Muscle of back (tissue), 3 donors: ENCODE measurements at regions not wholly inside any gene's neighbourhood (a gene's known extent, or its start where the extent isn't known, plus 50 kb on each side); places are given as distances from the start of the nearest gene placed in this dataset.
A peak's percentile ranks its signal among the peaks of the same experiment; 100 is the strongest.

Experiments used
- DNase-seq, 3 donors: peaks; one replicate each; pipeline versions ENCODE4 v3.0.0 to v3.0.0-alpha.2; 2013

DNA sequence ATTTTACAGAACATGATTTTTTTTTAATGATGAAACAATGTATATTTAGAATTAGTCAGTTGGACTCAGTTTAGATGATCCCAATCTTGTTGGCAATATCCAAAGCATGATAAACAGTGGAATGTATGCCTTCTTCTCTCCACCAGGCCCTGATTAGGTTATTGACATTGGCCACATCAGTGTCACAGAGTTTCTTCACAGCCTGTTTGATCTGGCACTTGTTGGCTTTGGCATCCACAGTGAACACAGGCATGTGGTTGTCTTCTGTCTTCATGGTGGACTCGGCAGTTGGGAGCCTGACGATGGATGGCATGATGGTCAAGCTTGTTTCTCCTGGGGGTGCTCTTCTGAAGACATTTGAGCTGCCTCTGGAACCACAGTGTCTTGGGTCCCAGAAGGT lies 317.5 kb downstream of the PMP22 start:
- no peak for DNase-seq

- DNase-seq, result no peak
Measured at GRCh38 chr17:14946481-14946880, 318.6 kb downstream of the PMP22 start.

DNA sequence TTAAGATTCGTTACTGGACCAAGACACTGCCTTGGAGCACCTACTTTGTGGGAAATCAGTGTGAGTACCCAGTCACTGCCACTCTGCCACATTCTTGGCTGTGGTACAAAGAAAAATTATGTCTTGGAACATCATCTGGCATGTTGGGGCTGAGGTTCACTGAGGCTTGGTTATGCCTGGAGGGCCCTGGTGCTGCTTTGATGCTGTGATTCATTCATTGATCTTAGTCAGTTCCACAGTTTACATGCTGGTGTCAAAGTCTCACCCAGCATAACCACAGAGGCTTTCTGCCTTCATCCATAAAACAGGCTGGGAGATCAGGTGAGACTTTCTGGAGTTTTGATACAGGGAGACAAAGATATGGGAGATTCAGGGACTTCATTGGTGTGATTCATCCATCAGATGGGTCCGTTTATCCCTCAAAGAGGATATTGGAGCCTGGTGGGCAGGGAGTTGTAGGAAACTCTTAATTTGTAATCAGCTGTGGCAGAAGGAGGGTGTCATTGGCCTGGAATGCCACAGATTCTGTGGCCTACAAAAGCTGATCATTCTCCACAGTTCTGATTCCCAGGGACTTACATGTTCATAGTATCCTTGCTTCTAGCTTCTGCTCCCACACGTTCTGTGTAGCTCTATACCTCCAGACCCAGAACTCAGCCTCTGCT lies 322.5 kb downstream of the PMP22 start:
- peak in 1 of 3 donors; percentile 7 for DNase-seq

DNA sequence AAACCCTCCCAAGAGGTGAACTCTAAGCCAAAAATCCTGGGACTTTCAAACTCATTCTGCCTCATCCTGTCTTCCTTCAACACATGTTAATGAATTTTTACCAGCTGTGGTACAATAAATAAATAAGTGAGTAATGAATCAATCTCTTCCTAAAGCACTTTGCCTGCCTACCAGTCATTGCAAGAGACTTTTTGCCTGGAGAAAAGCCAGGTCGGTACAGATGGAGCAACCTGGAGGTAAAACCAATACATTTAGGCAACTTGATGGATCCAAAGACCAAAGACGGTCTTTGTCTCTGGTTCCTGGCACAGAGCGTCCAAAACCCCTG lies 324.2 kb downstream of the PMP22 start:
- peak in 1 of 3 donors; percentile 10 for DNase-seq

DNA sequence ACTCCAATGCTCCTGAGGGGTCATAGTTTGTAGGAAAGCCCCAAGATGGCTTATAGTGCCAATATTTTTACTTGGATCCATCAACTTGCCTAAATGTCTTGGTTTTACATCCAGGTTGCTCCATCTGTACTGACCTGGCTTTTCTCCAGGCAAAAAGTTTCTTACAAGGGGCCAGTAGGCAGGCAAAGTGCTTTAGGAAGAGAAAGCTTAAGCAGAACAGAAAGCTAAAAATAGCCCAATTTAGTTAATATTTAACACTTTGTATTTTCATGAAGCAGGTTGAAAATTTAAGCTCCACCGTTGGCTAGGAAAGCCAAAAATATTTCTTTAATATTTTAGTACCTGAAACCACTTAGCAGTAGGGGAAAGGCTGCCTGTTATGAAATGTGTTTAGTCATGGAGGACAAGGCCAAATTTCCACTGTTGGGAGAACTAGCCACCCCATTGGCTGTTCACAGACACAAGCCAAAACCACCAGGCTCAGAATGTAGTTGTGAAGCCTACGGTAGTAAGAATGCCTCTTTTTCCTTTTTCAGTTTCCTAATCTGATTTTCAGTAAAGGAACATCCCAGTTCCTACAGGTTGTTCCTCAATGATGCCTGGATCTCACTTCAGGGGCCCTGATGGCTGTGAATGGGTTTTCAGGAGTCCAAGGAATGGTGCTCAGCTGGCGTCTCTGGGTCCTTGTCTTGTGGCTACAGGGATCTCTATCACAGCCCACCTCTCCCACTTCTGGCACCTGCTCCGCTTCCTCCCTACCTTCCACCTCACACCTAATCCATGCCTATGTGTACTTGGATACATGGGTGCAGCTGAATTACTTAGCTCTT lies 324.8 kb downstream of the PMP22 start:
- DNase-seq, result peak in 2 of 3 donors; percentile 10 to 42

DNA sequence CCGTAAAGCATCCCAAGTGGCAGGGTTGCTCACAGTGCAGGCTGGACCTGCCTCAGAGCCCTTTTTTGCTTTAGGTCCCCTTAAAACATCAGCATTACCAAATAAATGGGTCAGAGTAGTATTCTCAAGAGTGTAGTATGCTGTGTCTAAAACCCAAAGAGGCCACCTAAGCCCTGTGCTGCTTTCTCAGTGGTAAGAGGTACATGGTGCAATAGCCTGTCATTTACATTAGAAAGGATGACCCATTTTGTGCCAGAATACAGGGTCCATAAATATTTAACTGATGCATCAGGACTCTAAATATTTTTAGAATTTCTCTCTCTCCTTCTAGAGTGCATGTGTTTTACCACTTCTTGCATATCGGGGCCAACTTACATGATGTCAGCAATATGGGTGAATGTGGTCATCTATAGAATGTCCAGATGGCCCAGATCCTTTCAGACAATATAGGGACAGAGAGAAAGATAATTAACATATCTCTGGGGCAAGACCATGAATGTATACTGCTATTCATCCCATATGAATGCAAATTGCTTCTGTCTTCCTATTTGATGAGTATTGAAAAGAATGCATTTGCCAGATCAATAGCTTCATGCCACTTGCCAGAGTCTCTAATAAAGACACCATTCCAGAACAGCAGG lies 329.2 kb downstream of the PMP22 start:
- no peak for DNase-seq

GRCh38 chr17:14935139-14935841 lies 329.8 kb downstream of the PMP22 start:
- no peak for DNase-seq

DNA sequence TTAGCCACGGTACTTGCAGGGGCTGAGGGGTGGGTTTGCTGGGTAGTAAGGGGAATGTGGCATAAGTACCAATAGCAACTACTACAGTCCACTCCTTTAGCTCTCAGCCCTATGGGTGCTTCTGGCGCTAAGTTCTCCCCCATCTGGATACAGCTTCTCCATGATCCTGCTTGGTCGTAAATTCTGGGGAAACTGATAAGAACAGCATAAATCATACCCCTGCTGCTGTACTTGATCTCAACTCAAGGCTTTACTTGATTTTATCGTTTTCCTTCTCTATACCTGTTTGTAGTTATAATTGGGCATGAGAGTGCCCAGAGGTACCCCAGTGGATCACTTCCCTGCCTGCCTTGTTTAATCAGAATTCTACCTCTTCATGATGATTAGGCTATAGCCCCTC lies 331.4 kb downstream of the PMP22 start:
- no peak for DNase-seq

DNA sequence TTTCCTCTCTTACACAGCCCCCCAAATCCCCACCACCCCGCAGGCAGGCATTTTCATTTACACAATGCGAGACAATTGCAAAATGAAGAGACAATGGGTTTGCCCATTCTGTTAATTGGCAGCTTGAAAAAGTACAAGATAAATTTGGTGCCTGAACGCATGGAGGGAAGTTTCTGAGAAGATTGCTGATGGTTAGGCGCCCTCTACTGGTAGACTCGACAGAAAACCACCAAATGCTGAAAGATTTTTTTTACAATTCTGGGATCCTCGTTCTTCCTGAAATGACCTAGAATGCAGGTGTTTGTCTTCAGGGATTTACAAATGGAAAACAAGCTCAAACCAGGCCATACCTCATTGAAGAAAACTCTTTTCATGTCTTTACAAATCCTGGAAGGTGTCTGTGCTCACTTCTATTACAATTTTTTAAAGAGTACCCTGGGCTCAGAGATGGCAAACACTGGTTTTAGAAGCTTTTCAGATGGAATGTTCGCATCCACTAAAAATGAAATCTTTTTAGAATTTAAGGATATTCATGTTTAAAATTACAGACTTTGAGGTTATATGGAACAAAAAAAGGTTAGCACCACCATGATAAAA lies 338.5 kb downstream of the PMP22 start:
- DNase-seq, result peak; percentile 63 to 77 (median 74)

- DNase-seq, result no peak
Measured at GRCh38 chr17:14926073-14926472, 339.1 kb downstream of the PMP22 start.

GRCh38 chr17:14925498-14925897 lies 339.6 kb downstream of the PMP22 start:
- DNase-seq, result no peak

GRCh38 chr17:14923981-14924380 lies 341.1 kb downstream of the PMP22 start:
- DNase-seq, result peak in 1 of 3 donors; percentile 10

GRCh38 chr17:14922411-14922810 lies 342.7 kb downstream of the PMP22 start:
- no peak for DNase-seq

DNA sequence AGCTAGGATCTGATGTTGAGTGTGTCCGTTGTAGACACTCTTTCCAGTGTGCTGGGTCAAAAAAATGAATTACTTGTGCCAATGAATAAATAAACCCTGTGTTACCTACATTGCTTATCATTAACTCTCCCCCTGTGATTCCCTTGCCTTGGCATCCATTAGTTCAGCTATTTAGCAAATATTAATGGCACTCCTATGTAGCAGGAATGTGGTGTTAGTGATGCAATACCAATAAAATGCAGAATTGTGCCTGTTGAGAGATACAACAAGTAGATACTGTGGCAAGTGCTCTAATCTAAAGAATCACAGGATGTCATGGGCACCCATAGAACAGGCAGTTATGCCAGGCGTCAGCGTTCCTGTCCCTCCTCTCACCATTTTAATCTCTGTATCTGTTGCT lies 343.2 kb downstream of the PMP22 start:
- no peak for DNase-seq

DNA sequence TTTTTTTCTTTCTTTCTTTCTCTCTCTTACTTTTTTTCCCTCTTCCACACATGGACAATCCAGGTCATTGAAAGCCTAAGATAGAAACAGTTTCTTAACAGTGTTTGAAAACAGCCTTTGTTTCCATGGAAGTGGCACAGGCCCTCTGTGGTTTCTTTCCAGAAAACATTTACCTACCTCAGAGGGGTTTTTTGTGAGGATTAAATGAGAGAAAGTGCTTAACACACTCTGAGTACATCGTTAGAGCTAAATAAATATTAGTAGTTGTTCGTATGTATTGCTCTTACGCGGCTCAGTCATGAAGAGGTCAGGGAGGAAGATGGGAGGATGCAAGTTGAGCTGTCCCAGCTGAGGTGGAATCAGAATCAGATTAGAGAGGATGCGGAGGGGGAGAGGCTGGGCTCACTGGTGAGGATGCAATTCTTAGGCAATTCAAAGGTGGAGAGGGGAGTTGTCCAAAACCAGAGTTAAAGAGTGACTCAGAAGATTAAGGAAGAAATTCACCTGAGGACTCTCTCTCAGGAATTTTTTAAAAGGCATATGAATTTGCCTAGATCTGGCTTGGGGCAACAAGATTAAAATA lies 345.4 kb downstream of the PMP22 start:
- no peak for DNase-seq

GRCh38 chr17:14919094-14919493 lies 346.0 kb downstream of the PMP22 start:
- no peak for DNase-seq

DNA sequence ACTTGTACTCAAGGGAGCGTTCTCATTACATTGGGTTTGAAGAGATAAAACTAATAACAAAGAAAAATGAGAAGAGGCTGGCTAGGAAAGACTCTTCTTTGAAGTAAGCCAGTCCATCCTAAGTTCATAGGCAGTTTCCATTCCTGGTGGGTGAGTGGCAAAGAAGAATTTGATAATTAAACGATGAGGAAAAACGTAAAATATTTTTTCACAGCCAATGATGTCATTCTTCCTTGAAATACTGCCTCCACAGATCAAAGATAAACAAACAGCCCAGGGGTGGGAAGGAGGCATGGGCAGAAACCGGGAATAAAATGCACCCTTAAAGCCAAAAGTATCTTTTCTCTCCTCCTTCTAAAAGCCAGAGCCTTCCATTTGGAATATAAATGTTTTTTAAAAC lies 346.6 kb downstream of the PMP22 start:
- DNase-seq, result peak in 1 of 3 donors; percentile 22

DNA sequence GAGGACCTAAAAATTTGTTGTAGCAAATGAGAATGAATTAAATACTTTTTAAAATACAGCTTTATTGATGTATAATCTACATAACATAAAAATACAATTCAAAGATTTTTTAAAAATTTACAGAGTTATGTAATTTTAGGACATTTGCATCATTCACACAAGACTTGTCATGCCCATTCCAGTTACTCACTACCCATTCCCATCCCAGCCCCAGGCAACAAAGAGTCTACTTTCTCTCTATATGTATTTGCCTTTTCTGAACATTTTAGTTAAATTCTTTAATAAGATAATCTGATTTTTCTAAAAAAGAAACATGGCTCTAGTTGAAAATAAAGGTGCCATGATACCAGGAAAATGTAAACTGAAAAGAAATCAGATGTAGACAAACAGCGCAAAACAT lies 354.2 kb downstream of the PMP22 start:
- DNase-seq, result no peak

DNA sequence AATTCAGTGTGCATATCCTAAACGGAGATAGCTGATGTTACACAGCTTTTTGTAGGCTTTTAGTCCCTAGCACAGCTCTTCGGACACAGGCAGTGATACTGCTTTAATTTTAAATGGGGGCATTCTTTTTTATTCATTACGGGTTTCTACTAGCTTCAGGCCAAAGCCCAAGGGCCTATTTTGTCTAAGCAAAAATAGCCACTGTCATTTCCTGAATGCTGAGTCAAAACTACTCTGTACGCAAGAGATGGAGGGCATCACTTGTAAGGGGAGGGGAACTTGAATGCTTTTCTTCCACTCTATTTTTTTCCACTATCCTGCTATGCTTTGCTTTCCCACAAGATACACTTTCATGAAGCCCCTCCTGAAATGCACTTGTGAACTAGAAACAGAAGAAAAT lies 360.7 kb downstream of the PMP22 start:
- peak in 2 of 3 donors; percentile 5 to 10 for DNase-seq

GRCh38 chr17:14903854-14904253 lies 361.3 kb downstream of the PMP22 start:
- DNase-seq, result peak in 1 of 3 donors; percentile 10

- DNase-seq, result no peak
Measured at GRCh38 chr17:14902803-14903202, 362.3 kb downstream of the PMP22 start.

- DNase-seq, result no peak
Measured at GRCh38 chr17:14902297-14902696, 362.8 kb downstream of the PMP22 start.
